ENCODE measurements at regions not wholly inside any gene's neighbourhood (a gene's known extent, or its start where the extent isn't known, plus 50 kb on each side); places are given as distances from the start of the nearest gene placed in this dataset.
"Not testable (repeated sequence)": the region's sequence is repeated elsewhere in the genome, so short reads cannot be mapped to it uniquely, and the experiment has no call there.

DNA sequence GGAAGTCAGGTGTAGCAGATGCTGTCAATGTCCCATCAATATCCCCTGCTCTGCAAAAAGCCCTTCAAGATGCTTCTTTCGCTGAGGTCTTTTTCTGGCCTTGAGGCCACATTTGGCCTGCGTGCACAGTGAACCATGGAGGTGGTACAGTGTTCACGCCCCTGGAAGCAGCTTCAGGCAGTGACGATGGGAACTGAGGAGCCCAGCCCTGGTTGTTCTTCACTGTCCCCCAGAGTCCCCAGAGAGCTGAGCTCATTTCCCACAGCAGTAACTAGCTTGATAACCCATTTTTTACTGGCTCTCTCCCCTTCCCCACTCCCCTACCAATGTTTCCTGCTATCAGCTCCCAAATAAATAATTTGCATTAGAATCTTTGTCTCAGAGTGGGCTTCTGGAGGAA is 76.5 kb downstream of the OLIG1 start:
- Histone ChIP-seq H3K9ac (ENCODE audit: low read depth in 2 of 2, low read length in 2 of 2) (no peak overlapping the region), H3K4me3 (no peak overlapping the region), H3K27me3 (no peaks in the 10 kb centered on the region), H3K27ac (no peak overlapping the region), H3K4me1 (no peaks in the 10 kb centered on the region), H3K36me3 (no peaks in the 10 kb centered on the region), H3K9me3 (no peaks in the 10 kb centered on the region)
- no peak for DNase-seq
- intact Hi-C loops (cut with DNase I), result no loop called here
- TF ChIP-seq, protein P1, sequence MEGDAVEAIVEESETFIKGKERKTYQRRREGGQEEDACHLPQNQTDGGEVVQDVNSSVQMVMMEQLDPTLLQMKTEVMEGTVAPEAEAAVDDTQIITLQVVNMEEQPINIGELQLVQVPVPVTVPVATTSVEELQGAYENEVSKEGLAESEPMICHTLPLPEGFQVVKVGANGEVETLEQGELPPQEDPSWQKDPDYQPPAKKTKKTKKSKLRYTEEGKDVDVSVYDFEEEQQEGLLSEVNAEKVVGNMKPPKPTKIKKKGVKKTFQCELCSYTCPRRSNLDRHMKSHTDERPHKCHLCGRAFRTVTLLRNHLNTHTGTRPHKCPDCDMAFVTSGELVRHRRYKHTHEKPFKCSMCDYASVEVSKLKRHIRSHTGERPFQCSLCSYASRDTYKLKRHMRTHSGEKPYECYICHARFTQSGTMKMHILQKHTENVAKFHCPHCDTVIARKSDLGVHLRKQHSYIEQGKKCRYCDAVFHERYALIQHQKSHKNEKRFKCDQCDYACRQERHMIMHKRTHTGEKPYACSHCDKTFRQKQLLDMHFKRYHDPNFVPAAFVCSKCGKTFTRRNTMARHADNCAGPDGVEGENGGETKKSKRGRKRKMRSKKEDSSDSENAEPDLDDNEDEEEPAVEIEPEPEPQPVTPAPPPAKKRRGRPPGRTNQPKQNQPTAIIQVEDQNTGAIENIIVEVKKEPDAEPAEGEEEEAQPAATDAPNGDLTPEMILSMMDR (IDR thresholded peaks at IDR 0.05), result no peak

DNA sequence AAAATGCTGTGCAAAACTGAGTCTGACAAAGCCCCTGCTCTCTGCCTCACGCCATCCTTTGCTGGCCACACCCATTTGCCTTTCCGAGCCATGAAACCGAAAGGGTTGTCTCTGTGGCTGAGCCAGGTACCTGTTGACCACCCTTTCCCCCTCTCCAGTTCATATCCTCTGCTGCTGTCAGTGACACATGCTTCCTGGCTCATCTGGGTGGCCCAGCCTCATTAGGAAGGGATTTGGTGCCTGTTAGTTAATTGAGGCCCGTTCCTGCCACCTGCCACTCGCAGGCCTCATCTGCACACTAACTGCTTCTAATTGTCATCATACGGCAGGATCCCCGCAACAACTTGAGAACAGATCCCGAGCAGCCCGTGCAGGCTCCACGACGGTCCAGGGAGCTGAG is 79.2 kb downstream of the OLIG1 start:
- intact Hi-C loops (cut with DNase I), result no loop called here
- Histone ChIP-seq H3K36me3 (no peaks in the 10 kb centered on the region), H3K9ac (ENCODE audit: low read depth in 2 of 2, low read length in 2 of 2) (no peak overlapping the region), H3K4me3 (no peak overlapping the region), H3K27ac (no peak overlapping the region), H3K4me1 (no peaks in the 10 kb centered on the region), H3K27me3 (no peaks in the 10 kb centered on the region), H3K9me3 (no peaks in the 10 kb centered on the region)
- TF ChIP-seq, protein P1 (IDR thresholded peaks at IDR 0.05), result no peak
- DNase-seq, result no peak

DNA sequence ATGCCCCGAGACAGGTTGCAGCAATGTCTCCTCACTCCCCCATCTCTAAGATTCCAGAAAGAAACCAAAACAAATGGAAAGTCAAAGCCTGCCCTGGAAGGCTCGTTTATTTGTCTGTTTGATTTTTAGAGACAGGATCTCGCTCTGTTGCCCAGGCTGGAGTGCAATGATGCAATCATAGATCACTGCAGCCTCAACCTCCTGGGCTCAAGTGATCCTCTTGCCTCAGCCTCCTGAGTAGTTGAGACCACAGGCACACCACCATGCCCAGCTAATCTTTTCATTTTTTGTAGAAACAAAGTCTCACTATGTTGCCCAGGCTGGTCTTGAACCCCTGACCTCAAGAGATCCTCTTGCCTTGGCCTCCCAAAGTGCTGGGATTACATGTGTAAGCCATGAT is 78.8 kb upstream of the IFNAR2 start:
- H3K4me3 ChIP-seq; H3K27me3 ChIP-seq; H3K27ac ChIP-seq; intact Hi-C loops (cut with DNase I); H3K9ac ChIP-seq (ENCODE audit: low read depth in 2 of 2, low read length in 2 of 2); H3K36me3 ChIP-seq; H3K9me3 ChIP-seq; DNase-seq; H3K4me1 ChIP-seq: not testable (repeated sequence)

DNA sequence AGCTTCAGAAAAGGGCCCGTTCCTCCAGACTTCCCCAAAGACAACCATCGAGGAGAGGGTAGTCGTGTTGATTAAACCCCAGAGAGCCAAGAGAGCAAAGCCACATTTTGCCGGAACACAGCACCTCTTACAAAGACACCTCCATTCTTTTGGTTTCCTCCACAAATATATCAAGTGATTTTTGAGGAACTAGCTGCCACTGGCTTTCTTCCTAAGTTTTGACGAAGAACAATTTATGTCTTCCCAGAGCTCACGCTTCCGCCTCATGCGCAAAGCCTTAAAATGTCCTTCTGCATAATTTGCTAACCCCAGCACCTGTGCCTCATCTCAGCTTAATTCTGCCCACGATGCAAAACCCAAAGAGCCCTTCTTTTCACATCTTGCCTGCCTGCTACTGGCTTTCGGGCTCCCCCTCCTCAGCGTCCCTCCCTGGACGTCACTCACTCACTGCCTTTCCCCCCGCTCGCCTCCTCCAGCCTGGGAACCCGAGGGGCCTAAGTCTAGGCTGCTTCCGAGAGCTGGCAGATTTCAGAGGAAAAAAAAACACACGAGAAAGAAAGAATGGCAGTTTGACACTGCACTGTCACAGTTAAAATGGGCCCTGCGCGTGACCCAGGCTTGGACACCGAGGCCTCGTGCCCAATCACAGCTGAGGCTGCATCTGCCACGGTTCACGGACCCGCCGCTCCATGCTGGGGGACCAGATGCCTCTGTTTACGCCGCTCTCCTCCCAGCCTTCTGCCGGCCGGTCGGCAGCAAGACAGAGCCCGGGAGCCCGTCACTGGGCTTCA is 77.6 kb upstream of the IFNAR2 start:
- H3K9ac ChIP-seq (ENCODE audit: low read depth in 2 of 2, low read length in 2 of 2), result no peak overlapping the region
- intact Hi-C loops (cut with DNase I), result no loop called here
- no peak overlapping the region for H3K27ac ChIP-seq
- no peaks in the 10 kb centered on the region for H3K27me3 ChIP-seq
- no peaks in the 10 kb centered on the region for H3K36me3 ChIP-seq
- no peaks in the 10 kb centered on the region for H3K9me3 ChIP-seq
- no peaks in the 10 kb centered on the region for H3K4me1 ChIP-seq
- H3K4me3 ChIP-seq, result no peak overlapping the region
- DNase-seq, result no peak
- TF ChIP-seq, protein P1 (IDR thresholded peaks at IDR 0.05), result no peak

DNA sequence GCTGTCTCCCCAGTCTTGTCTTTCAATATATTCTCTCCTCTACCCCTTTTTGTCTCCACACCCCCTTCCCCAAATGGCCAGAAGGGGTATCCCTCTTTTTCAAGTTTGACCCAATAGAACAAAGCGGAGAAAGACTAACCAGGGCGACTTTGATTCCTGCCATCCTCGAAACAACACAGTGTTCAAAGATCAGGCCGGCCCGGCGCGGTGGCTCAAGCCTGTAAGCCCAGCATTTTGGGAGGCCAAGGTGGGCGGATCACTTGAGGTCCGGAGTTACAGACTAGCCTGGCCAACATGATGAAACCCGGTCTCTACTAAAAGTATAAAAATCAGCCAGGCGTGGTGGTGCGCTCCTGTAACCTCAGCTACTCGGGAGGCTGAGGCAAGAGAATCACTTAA is 77.0 kb upstream of the IFNAR2 start:
- TF ChIP-seq, protein P1 (IDR thresholded peaks at IDR 0.05), result no peak
- H3K27me3 ChIP-seq, result no peaks in the 10 kb centered on the region
- no peaks in the 10 kb centered on the region for H3K4me1 ChIP-seq
- H3K9me3 ChIP-seq, result no peaks in the 10 kb centered on the region
- H3K36me3 ChIP-seq, result no peaks in the 10 kb centered on the region
- H3K9ac ChIP-seq (ENCODE audit: low read depth in 2 of 2, low read length in 2 of 2), result no peak overlapping the region
- H3K4me3 ChIP-seq, result no peak overlapping the region
- H3K27ac ChIP-seq, result no peak overlapping the region
- intact Hi-C loops (cut with DNase I), result no loop called here
- DNase-seq, result no peak

DNA sequence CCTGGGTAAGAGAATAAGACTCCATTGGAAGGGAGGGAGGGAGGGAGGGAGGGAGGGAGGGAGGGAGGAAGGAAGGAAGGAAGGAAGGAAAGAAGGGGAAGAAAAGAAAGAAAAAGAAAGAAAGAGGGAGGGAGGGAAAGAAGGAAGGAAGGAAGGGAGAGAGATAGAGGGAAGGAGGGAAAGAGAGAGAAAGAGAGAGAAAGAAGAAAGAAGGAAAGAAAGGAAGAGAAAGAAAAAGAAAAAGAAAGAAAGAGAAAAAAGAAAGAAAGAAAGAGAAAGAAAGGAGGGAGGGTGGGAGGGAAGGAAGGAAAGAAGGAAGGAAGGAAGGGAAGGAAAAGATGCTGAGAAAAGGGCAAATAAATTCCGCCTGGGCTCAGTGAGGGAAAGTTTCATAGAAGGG is 74.7 kb upstream of the IFNAR2 start:
- no peak for DNase-seq
- no peaks in the 10 kb centered on the region for H3K9me3 ChIP-seq
- no peak overlapping the region for H3K9ac ChIP-seq (ENCODE audit: low read depth in 2 of 2, low read length in 2 of 2)
- H3K27ac ChIP-seq, result no peak overlapping the region
- no peaks in the 10 kb centered on the region for H3K36me3 ChIP-seq
- intact Hi-C loops (cut with DNase I), result no loop called here
- no peak overlapping the region for H3K4me3 ChIP-seq
- no peaks in the 10 kb centered on the region for H3K27me3 ChIP-seq
- TF ChIP-seq, protein P1 (IDR thresholded peaks at IDR 0.05), result no peak
- H3K4me1 ChIP-seq, result no peaks in the 10 kb centered on the region

Measured in colonic mucosa (tissue), 4 donors.